ENCODE measurements at regions not wholly inside any gene's neighbourhood (a gene's known extent, or its start where the extent isn't known, plus 50 kb on each side); places are given as distances from the start of the nearest gene placed in this dataset.

- TF ChIP-seq EZH2 (IDR thresholded peaks at IDR 0.05; ENCODE audit: insufficient read depth, poor library complexity, severe bottlenecking) (no peak), EZH2phosphoT487 (IDR thresholded peaks at IDR 0.05; ENCODE audit: insufficient read depth, low read depth) (no peak)
Measured at GRCh38 chr5:16364910-16365309, 100.7 kb downstream of the ZNF622 start.
